ENCODE measurements at regions not wholly inside any gene's neighbourhood (a gene's known extent, or its start where the extent isn't known, plus 50 kb on each side); places are given as distances from the start of the nearest gene placed in this dataset.

DNA sequence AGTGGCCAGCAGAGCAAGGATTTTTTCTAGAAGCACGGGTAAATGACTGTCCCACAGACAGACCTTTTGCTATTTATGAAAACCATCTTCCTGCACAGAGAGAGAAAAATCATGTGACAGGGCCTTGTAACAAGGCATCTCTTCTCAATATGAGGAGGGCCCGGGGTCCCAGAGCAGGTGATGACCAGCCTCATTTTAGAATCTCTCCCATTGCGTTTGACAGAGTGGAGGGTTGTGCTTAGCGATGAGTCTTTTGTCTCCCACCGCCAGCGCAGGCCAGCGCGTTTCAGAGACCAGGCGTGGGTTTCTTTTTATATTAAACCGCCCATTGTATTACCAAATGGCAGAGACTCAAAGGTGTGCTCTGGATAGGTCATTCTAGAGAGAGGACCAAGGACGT lies 97.4 kb upstream of the UBL3 start:
- Histone ChIP-seq H3K27me3 (replicated peaks in 1 of 4; ENCODE audit: control extremely low read depth in 1 of 4, control insufficient read depth in 3 of 4, insufficient read depth in 4 of 4, low read length in 3 of 4) (no peaks in the 10 kb centered on the region), H3K4me2 (replicated peaks; ENCODE audit: low read depth, low read length, poor library complexity, severe bottlenecking) (no peak overlapping the region), H4K20me1 (ENCODE audit: control insufficient read depth, insufficient read depth, low read length, poor library complexity, severe bottlenecking) (no peaks in the 10 kb centered on the region), H2AFZ (ENCODE audit: insufficient read depth, low read depth, low read length, poor library complexity, severe bottlenecking) (no peak overlapping the region), H3K4me3 (ENCODE audit: control extremely low read depth in 1 of 5, extremely low read depth in 1 of 5, insufficient read depth in 1 of 5, low read depth in 2 of 5, low read length in 4 of 5) (no peak overlapping the region), H3K9me3 (ENCODE audit: control extremely low read depth in 1 of 3, control insufficient read depth in 2 of 3, insufficient read depth in 1 of 3, low read length in 2 of 3) (no peaks in the 10 kb centered on the region), H3K4me1 (ENCODE audit: control insufficient read depth in 2 of 2, insufficient read depth in 2 of 2, low read length in 2 of 2) (no peaks in the 10 kb centered on the region), H3K9ac (ENCODE audit: low read length) (no peak overlapping the region), H3K36me3 (replicated peaks in 1 of 2; ENCODE audit: control extremely low read depth in 1 of 2, control insufficient read depth in 1 of 2, extremely low read depth in 1 of 2, insufficient read depth in 2 of 2, low read length in 1 of 2) (no peaks in the 10 kb centered on the region), H3K79me2 (ENCODE audit: control insufficient read depth, insufficient read depth, low read length) (no peaks in the 10 kb centered on the region), H3K27ac (ENCODE audit: low read length in 2 of 2) (no peak overlapping the region)
- DNase-seq (no peak), ATAC-seq (ENCODE audit: low read depth) (no peak)
- peaks cover 16% of the 10 kb centered on the region for H3K27me3 Mint-ChIP-seq
- H3K4me1 Mint-ChIP-seq = no peaks in the 10 kb centered on the region
- POLR2A ChIA-PET = no interaction called here
- no peaks in the 10 kb centered on the region for H3K9me3 Mint-ChIP-seq (ENCODE audit: insufficient read depth)
- H3K4me3 Mint-ChIP-seq = no peak overlapping the region
- WGBS (ENCODE audit: insufficient coverage) = 86% methylated on average over 3 of the region's 11 CpGs
- intact Hi-C loops (cut with micrococcal nuclease) = no loop called here
- TF ChIP-seq EZH2 (IDR thresholded peaks at IDR 0.05; ENCODE audit: borderline replicate concordance, insufficient read depth, low read depth, low read length, poor library complexity, severe bottlenecking) (no peak), CTCF (IDR thresholded peaks at IDR 0.05) (no peak)
- CTCF ChIA-PET = no interaction called here
- no peak overlapping the region for H3K27ac Mint-ChIP-seq

DNA sequence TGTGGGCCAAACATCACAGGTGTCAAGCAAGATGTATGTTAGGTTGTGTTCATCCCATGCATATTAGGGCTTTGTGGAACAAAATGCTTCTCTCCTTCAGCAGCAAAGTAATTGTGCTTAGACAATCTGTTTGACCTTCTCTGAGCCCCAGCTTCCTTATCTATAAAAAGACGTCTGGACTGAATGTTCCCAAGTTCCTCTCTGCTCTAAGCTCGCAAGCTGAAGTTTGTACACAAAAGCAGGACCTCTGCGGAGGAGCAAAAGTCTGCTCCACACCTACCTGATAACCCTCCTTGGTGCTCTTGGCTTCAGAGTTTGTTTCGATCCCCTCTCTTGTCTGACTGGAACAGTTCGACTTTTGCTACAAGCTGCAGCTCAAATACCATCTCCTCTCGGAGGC lies 95.7 kb upstream of the UBL3 start:
- H3K4me1 ChIP-seq (ENCODE audit: control insufficient read depth in 2 of 2, insufficient read depth in 2 of 2, low read length in 2 of 2) = no peaks in the 10 kb centered on the region

More for the DNA sequence above, 95.7 kb upstream of the UBL3 start:
- Mint-ChIP-seq H3K4me3 (no peak overlapping the region), H3K27me3 (peaks cover 10% of the 10 kb centered on the region), H3K4me1 (no peaks in the 10 kb centered on the region), H3K27ac (no peak overlapping the region), H3K9me3 (ENCODE audit: insufficient read depth) (no peaks in the 10 kb centered on the region)
- CTCF ChIA-PET = no interaction called here
- Histone ChIP-seq H3K36me3 (replicated peaks in 1 of 2; ENCODE audit: control extremely low read depth in 1 of 2, control insufficient read depth in 1 of 2, extremely low read depth in 1 of 2, insufficient read depth in 2 of 2, low read length in 1 of 2) (no peaks in the 10 kb centered on the region), H3K9ac (ENCODE audit: low read length) (no peak overlapping the region), H3K27ac (ENCODE audit: low read length in 2 of 2) (no peak overlapping the region), H3K27me3 (replicated peaks in 1 of 4; ENCODE audit: control extremely low read depth in 1 of 4, control insufficient read depth in 3 of 4, insufficient read depth in 4 of 4, low read length in 3 of 4) (no peaks in the 10 kb centered on the region), H3K4me2 (replicated peaks; ENCODE audit: low read depth, low read length, poor library complexity, severe bottlenecking) (no peak overlapping the region), H3K4me3 (ENCODE audit: control extremely low read depth in 1 of 5, extremely low read depth in 1 of 5, insufficient read depth in 1 of 5, low read depth in 2 of 5, low read length in 4 of 5) (no peak overlapping the region), H3K79me2 (ENCODE audit: control insufficient read depth, insufficient read depth, low read length) (no peaks in the 10 kb centered on the region), H4K20me1 (ENCODE audit: control insufficient read depth, insufficient read depth, low read length, poor library complexity, severe bottlenecking) (no peaks in the 10 kb centered on the region), H2AFZ (ENCODE audit: insufficient read depth, low read depth, low read length, poor library complexity, severe bottlenecking) (no peak overlapping the region), H3K9me3 (ENCODE audit: control extremely low read depth in 1 of 3, control insufficient read depth in 2 of 3, insufficient read depth in 1 of 3, low read length in 2 of 3) (no peaks in the 10 kb centered on the region)
- POLR2A ChIA-PET = no interaction called here
- 80% methylated on average over 3 of the region's 6 CpGs for whole genome bisulfite sequencing (ENCODE audit: insufficient coverage)
- DNase-seq (no peak), ATAC-seq (ENCODE audit: low read depth) (no peak)
- intact Hi-C loops (cut with micrococcal nuclease) = no loop called here
- no peak for TF ChIP-seq CTCF (IDR thresholded peaks at IDR 0.05)
- no peak for TF ChIP-seq EZH2 (IDR thresholded peaks at IDR 0.05; ENCODE audit: borderline replicate concordance, insufficient read depth, low read depth, low read length, poor library complexity, severe bottlenecking)

All from B cell (primary cell).